Activated naive CD4-positive, alpha-beta T cell treated with anti-CD3 and anti-CD28 coated beads, Interleukin-2, amount 50 U/mL, for 72 hours (primary cell): ENCODE measurements at regions not wholly inside any gene's neighbourhood (a gene's known extent, or its start where the extent isn't known, plus 50 kb on each side); places are given as distances from the start of the nearest gene placed in this dataset.
"Not testable (repeated sequence)": the region's sequence is repeated elsewhere in the genome, so short reads cannot be mapped to it uniquely, and the experiment has no call there.

Source experiments
- ATAC-seq, 2 donors: fragments of 150-1000 bp; cut with Tn5 transposase; 2 replicates each; pipeline ENCODE4 v1.10.0; 2021; ENCODE audit warnings: mild to moderate bottlenecking in 2 of 2, moderate library complexity in 2 of 2
- DNase-seq, 2 donors: peaks; one replicate each; pipeline ENCODE4 v3.0.0; 2021 to 2022; ENCODE audit warnings: low spot score in 2 of 2
- H3K27ac Mint-ChIP-seq, 2 donors: one replicate each; pipeline ENCODE4 v1.8.0; 2022; ENCODE audit warnings: mild to moderate bottlenecking in 2 of 2, mixed read lengths in 2 of 2
- H3K36me3 Mint-ChIP-seq, 2 donors: one replicate each; pipeline ENCODE4 v1.8.0; 2022; ENCODE audit warnings: mixed read lengths in 2 of 2
- H3K9me3 Mint-ChIP-seq, 2 donors: one replicate each; pipeline ENCODE4 v1.8.0; 2022; ENCODE audit warnings: mixed read lengths in 2 of 2

- peaks cover 4 to 20% of the 10 kb centered on the region in 2 donors for H3K9me3 Mint-ChIP-seq
- H3K36me3 Mint-ChIP-seq: peaks cover 6 to 15% of the 10 kb centered on the region in 2 donors
- DNase-seq (no peak), ATAC-seq (no peak)
- no peak overlapping the region for H3K27ac Mint-ChIP-seq
These were observed 243.5 kb downstream of the ASXL3 start for GRCh38 chr18:33821503-33821902.

GRCh38 chr18:33820517-33821371 lies 242.7 kb downstream of the ASXL3 start:
- no peak for ATAC-seq
- DNase-seq: no peak
- H3K9me3 Mint-ChIP-seq: peaks cover 4 to 16% of the 10 kb centered on the region in 2 donors
- H3K36me3 Mint-ChIP-seq: peaks cover 6 to 15% of the 10 kb centered on the region in 2 donors
- peak overlapping the region in 1 of 2 donors; percentile 12 for H3K27ac Mint-ChIP-seq

GRCh38 chr18:33819692-33820343 lies 241.8 kb downstream of the ASXL3 start:
- not testable (repeated sequence) for ATAC-seq, DNase-seq, H3K27ac Mint-ChIP-seq
- H3K36me3 Mint-ChIP-seq: peaks cover 6 to 15% of the 10 kb centered on the region in 2 donors
- H3K9me3 Mint-ChIP-seq: peaks cover 4 to 16% of the 10 kb centered on the region in 2 donors

GRCh38 chr18:33818145-33818544 lies 240.1 kb downstream of the ASXL3 start:
- ATAC-seq (no peak), DNase-seq (no peak)
- Mint-ChIP-seq H3K36me3 (peaks cover 6 to 15% of the 10 kb centered on the region in 2 donors), H3K27ac (no peak overlapping the region), H3K9me3 (peaks cover 4 to 16% of the 10 kb centered on the region in 2 donors)

GRCh38 chr18:33817096-33817495 lies 239.1 kb downstream of the ASXL3 start:
- Mint-ChIP-seq H3K9me3 (peaks cover 4 to 16% of the 10 kb centered on the region in 2 donors), H3K27ac (no peak overlapping the region), H3K36me3 (peaks cover 6 to 15% of the 10 kb centered on the region in 2 donors)
- DNase-seq: no peak
- ATAC-seq: no peak

- Mint-ChIP-seq H3K36me3 (peaks cover 5 to 7% of the 10 kb centered on the region in 2 donors), H3K27ac (no peak overlapping the region), H3K9me3 (peaks cover 10 to 13% of the 10 kb centered on the region in 2 donors)
- ATAC-seq: no peak
- DNase-seq: no peak
These were observed 236.5 kb downstream of the ASXL3 start for GRCh38 chr18:33814546-33814945.

GRCh38 chr18:33812186-33812585 lies 234.2 kb downstream of the ASXL3 start:
- ATAC-seq (no peak), DNase-seq (no peak)
- no peak overlapping the region for H3K27ac Mint-ChIP-seq
- H3K36me3 Mint-ChIP-seq: peaks cover 6% of the 10 kb centered on the region in 2 donors
- H3K9me3 Mint-ChIP-seq: peaks cover 6 to 9% of the 10 kb centered on the region in 2 donors

GRCh38 chr18:33805592-33805991 lies 227.6 kb downstream of the ASXL3 start:
- ATAC-seq (no peak), DNase-seq (no peak)
- H3K27ac Mint-ChIP-seq: no peak overlapping the region
- H3K36me3 Mint-ChIP-seq: peaks cover 6% of the 10 kb centered on the region in 2 donors
- H3K9me3 Mint-ChIP-seq: peaks cover 11 to 15% of the 10 kb centered on the region in 2 donors

GRCh38 chr18:33804258-33804657 lies 226.2 kb downstream of the ASXL3 start:
- no peak overlapping the region for H3K27ac Mint-ChIP-seq
- no peak for DNase-seq
- no peaks in the 10 kb centered on the region for H3K36me3 Mint-ChIP-seq
- H3K9me3 Mint-ChIP-seq: peaks cover 6 to 9% of the 10 kb centered on the region in 2 donors
- no peak for ATAC-seq

GRCh38 chr18:33803636-33804035 lies 225.6 kb downstream of the ASXL3 start:
- DNase-seq: no peak
- no peak for ATAC-seq
- peaks cover 6 to 9% of the 10 kb centered on the region in 2 donors for H3K9me3 Mint-ChIP-seq
- H3K27ac Mint-ChIP-seq: no peak overlapping the region
- H3K36me3 Mint-ChIP-seq: no peaks in the 10 kb centered on the region

GRCh38 chr18:33802955-33803354 lies 224.9 kb downstream of the ASXL3 start:
- ATAC-seq (no peak), DNase-seq (no peak)
- Mint-ChIP-seq H3K36me3 (no peaks in the 10 kb centered on the region), H3K9me3 (peaks cover 6 to 9% of the 10 kb centered on the region in 2 donors), H3K27ac (no peak overlapping the region)
